ENCODE measurements at regions not wholly inside any gene's neighbourhood (a gene's known extent, or its start where the extent isn't known, plus 50 kb on each side); places are given as distances from the start of the nearest gene placed in this dataset.

- TF ChIP-seq CTCF (IDR thresholded peaks at IDR 0.05) (no peak), POLR2A (IDR thresholded peaks at IDR 0.05) (no peak)
- whole genome bisulfite sequencing, 2 donors: 68 to 72% methylated on average over 2 of the region's 2 CpGs
- intact Hi-C loops (cut with DNase I): no loop called here
These were observed 130.7 kb upstream of the GUCY1A1 start for GRCh38 chr4:155535802-155536454.

GRCh38 chr4:155532373-155533085, 134.1 kb upstream of the GUCY1A1 start:
- intact Hi-C loops (cut with DNase I): no loop called here
- Histone ChIP-seq H3K4me1 (no peaks in the 10 kb centered on the region), H3K36me3 (replicated peaks in 1 of 2; ENCODE audit: insufficient read depth in 1 of 2, low read depth in 2 of 2) (no peaks in the 10 kb centered on the region), H3K27ac (no peak overlapping the region), H3K27me3 (no peaks in the 10 kb centered on the region), H3K9me3 (no peaks in the 10 kb centered on the region), H3K4me3 (no peak overlapping the region)
- 66 to 70% methylated on average over 5 of the region's 5 CpGs for WGBS, 2 donors
- ATAC-seq: no peak
- TF ChIP-seq POLR2A (IDR thresholded peaks at IDR 0.05) (no peak), CTCF (IDR thresholded peaks at IDR 0.05) (no peak)
- no peak for DNase-seq

More at GRCh38 chr4:155535802-155536454, 130.7 kb upstream of the GUCY1A1 start:
- no peak overlapping the region for H3K27ac ChIP-seq
- no peaks in the 10 kb centered on the region for H3K36me3 ChIP-seq (replicated peaks in 1 of 2; ENCODE audit: insufficient read depth in 1 of 2, low read depth in 2 of 2)
- no peaks in the 10 kb centered on the region for H3K9me3 ChIP-seq
- DNase-seq (no peak), ATAC-seq (no peak)
- no peak overlapping the region for H3K4me3 ChIP-seq
- H3K27me3 ChIP-seq: no peaks in the 10 kb centered on the region
- H3K4me1 ChIP-seq: no peaks in the 10 kb centered on the region

GRCh38 chr4:155530857-155531256, 135.8 kb upstream of the GUCY1A1 start:
- WGBS, 2 donors: 57 to 71% methylated on average over 5 of the region's 5 CpGs
- DNase-seq (no peak), ATAC-seq (no peak)
- H3K27ac ChIP-seq: no peak overlapping the region
- H3K36me3 ChIP-seq (replicated peaks in 1 of 2; ENCODE audit: insufficient read depth in 1 of 2, low read depth in 2 of 2): no peaks in the 10 kb centered on the region
- peaks cover 4% of the 10 kb centered on the region for H3K4me1 ChIP-seq
- no peaks in the 10 kb centered on the region for H3K27me3 ChIP-seq
- TF ChIP-seq CTCF (IDR thresholded peaks at IDR 0.05): no peak
- TF ChIP-seq POLR2A (IDR thresholded peaks at IDR 0.05): no peak
- no peak overlapping the region for H3K4me3 ChIP-seq
- intact Hi-C loops (cut with DNase I): no loop called here
- no peaks in the 10 kb centered on the region for H3K9me3 ChIP-seq

- DNase-seq (no peak), ATAC-seq (no peak)
- Histone ChIP-seq H3K27ac (no peak overlapping the region), H3K36me3 (replicated peaks in 1 of 2; ENCODE audit: insufficient read depth in 1 of 2, low read depth in 2 of 2) (no peaks in the 10 kb centered on the region), H3K4me1 (peaks cover 8% of the 10 kb centered on the region), H3K4me3 (no peak overlapping the region), H3K9me3 (no peaks in the 10 kb centered on the region), H3K27me3 (no peaks in the 10 kb centered on the region)
- 22 to 29% methylated on average over 3 of the region's 3 CpGs for whole genome bisulfite sequencing, 2 donors
- TF ChIP-seq CTCF (IDR thresholded peaks at IDR 0.05) (no peak), POLR2A (IDR thresholded peaks at IDR 0.05) (no peak)
- intact Hi-C loops (cut with DNase I): no loop called here
These were observed 136.4 kb upstream of the GUCY1A1 start for GRCh38 chr4:155530290-155530689.
